HG03108 (cell line): ENCODE measurements at regions not wholly inside any gene's neighbourhood (a gene's known extent, or its start where the extent isn't known, plus 50 kb on each side); places are given as distances from the start of the nearest gene placed in this dataset.

ENCODE experiments used
- ATAC-seq: cut with Tn5 transposase; IDR thresholded peaks from one replicate; pipeline ENCODE4 v1.9.1; 2021; ENCODE audit warnings: moderate library complexity; ENCODE audit not compliant: unreplicated experiment

GRCh38 chr15:60093273-60094067, 89.4 kb downstream of the FOXB1 start:
- no peak for ATAC-seq

- no peak for ATAC-seq
Observed at GRCh38 chr15:60095711-60096110, 91.6 kb downstream of the FOXB1 start.

GRCh38 chr15:60096157-60096556, 92.0 kb downstream of the FOXB1 start:
- ATAC-seq, result no peak

- no peak for ATAC-seq
Observed at GRCh38 chr15:60101416-60101815, 97.3 kb downstream of the FOXB1 start.

GRCh38 chr15:60102748-60103147, 98.6 kb downstream of the FOXB1 start:
- no peak for ATAC-seq

GRCh38 chr15:60110909-60111308, 106.8 kb downstream of the FOXB1 start:
- ATAC-seq, result no peak

- ATAC-seq, result no peak
Observed at GRCh38 chr15:60115579-60116380, 111.7 kb downstream of the FOXB1 start.

GRCh38 chr15:60116456-60117089, 112.5 kb downstream of the FOXB1 start:
- no peak for ATAC-seq

GRCh38 chr15:60118146-60118545, 114.0 kb downstream of the FOXB1 start:
- ATAC-seq, result no peak

- no peak for ATAC-seq
Observed at GRCh38 chr15:60118626-60119025, 114.5 kb downstream of the FOXB1 start.

GRCh38 chr15:60119101-60119500, 115.0 kb downstream of the FOXB1 start:
- no peak for ATAC-seq

GRCh38 chr15:60120100-60120499, 116.0 kb downstream of the FOXB1 start:
- no peak for ATAC-seq

GRCh38 chr15:60121845-60122244, 117.7 kb downstream of the FOXB1 start:
- no peak for ATAC-seq

GRCh38 chr15:60122691-60123090, 118.6 kb downstream of the FOXB1 start:
- ATAC-seq, result no peak

GRCh38 chr15:60124460-60125070, 120.5 kb downstream of the FOXB1 start:
- ATAC-seq, result no peak

GRCh38 chr15:60125334-60125733, 121.2 kb downstream of the FOXB1 start:
- ATAC-seq, result no peak

GRCh38 chr15:60126200-60126599, 122.1 kb downstream of the FOXB1 start:
- ATAC-seq, result no peak

GRCh38 chr15:60126661-60127060, 122.5 kb downstream of the FOXB1 start:
- ATAC-seq, result no peak

GRCh38 chr15:60128000-60128376, 123.9 kb downstream of the FOXB1 start:
- no peak for ATAC-seq

GRCh38 chr15:60128710-60129109, 124.6 kb downstream of the FOXB1 start:
- ATAC-seq, result no peak

GRCh38 chr15:60130398-60130797, 126.3 kb downstream of the FOXB1 start:
- no peak for ATAC-seq
